Liver (tissue), 8 donors: ENCODE measurements at regions not wholly inside any gene's neighbourhood (a gene's known extent, or its start where the extent isn't known, plus 50 kb on each side); places are given as distances from the start of the nearest gene placed in this dataset.

Experiments used
- DNase-seq: peaks from one replicate; pipeline ENCODE4 v3.0.0-alpha.2; 2017; ENCODE audit warnings: low spot score
- H3K27ac ChIP-seq, 2 donors: one replicate each; pipeline ENCODE4 v1.7.0; 2013; ENCODE audit warnings: inconsistent platforms in 2 of 2, low read length in 2 of 2, control low read depth in 1 of 2, low read depth in 1 of 2, mild to moderate bottlenecking in 1 of 2
- H3K27me3 ChIP-seq, 4 donors: one replicate each; pipeline versions ENCODE4 v1.6.1 to v1.7.0; 2013; ENCODE audit warnings: low read length in 3 of 4, inconsistent platforms in 1 of 4, mild to moderate bottlenecking in 1 of 4, moderate library complexity in 1 of 4; ENCODE audit not compliant: control insufficient read depth in 4 of 4, insufficient read depth in 4 of 4
- H3K36me3 ChIP-seq, 4 donors: one replicate each; pipeline versions ENCODE4 v1.6.1 to v1.7.0; 2013; ENCODE audit warnings: low read length in 3 of 4, mild to moderate bottlenecking in 3 of 4, low read depth in 1 of 4, moderate library complexity in 1 of 4; ENCODE audit not compliant: control insufficient read depth in 4 of 4, insufficient read depth in 3 of 4
- H3K4me1 ChIP-seq, 4 donors: one replicate each; pipeline versions ENCODE4 v1.6.1 to v1.7.0; 2013; ENCODE audit warnings: low read length in 3 of 4, mild to moderate bottlenecking in 3 of 4, moderate library complexity in 1 of 4; ENCODE audit not compliant: control insufficient read depth in 4 of 4, insufficient read depth in 4 of 4
- H3K4me3 ChIP-seq, 3 donors: one replicate each; pipeline versions ENCODE4 v1.6.1 to v1.7.0; 2013; ENCODE audit warnings: low read length in 3 of 3, control low read depth in 1 of 3, low read depth in 1 of 3, mild to moderate bottlenecking in 1 of 3
- H3K9ac ChIP-seq, 2 donors: one replicate each; pipeline ENCODE4 v1.7.0; 2013; ENCODE audit warnings: low read length in 2 of 2, mild to moderate bottlenecking in 2 of 2, moderate library complexity in 2 of 2, control low read depth in 1 of 2, low read depth in 1 of 2
- H3K9me3 ChIP-seq, 4 donors: one replicate each; pipeline versions ENCODE4 v1.6.1 to v1.7.0; 2013; ENCODE audit warnings: low read length in 3 of 4; ENCODE audit not compliant: control insufficient read depth in 4 of 4
- ATF3 ChIP-seq: IDR thresholded peaks from 2 replicates; pipeline ENCODE4 v1.6.1; 2016; ENCODE audit warnings: antibody characterized with exemption
- FOXA1 ChIP-seq: IDR thresholded peaks from 2 replicates; pipeline ENCODE4 v1.6.1; 2016; ENCODE audit warnings: antibody characterized with exemption
- GABPA ChIP-seq, 2 donors: IDR thresholded peaks in 1 of 2; conservative IDR thresholded peaks in 1 of 2; 2 replicates each; pipeline ENCODE4 v1.6.1; 2016; ENCODE audit warnings: antibody characterized with exemption in 2 of 2, mild to moderate bottlenecking in 1 of 2, moderate library complexity in 1 of 2
- HNF4A ChIP-seq, 2 donors: conservative IDR thresholded peaks; 2 replicates each; pipeline ENCODE4 v1.6.1; 2016; ENCODE audit warnings: antibody characterized with exemption in 2 of 2, mild to moderate bottlenecking in 2 of 2
- HNF4G ChIP-seq: IDR thresholded peaks from 2 replicates; pipeline ENCODE4 v1.6.1; 2016; ENCODE audit warnings: antibody characterized with exemption
- JUND ChIP-seq, 2 donors: IDR thresholded peaks; 2 replicates each; pipeline ENCODE4 v1.6.1; 2016; ENCODE audit warnings: antibody characterized with exemption in 2 of 2
- NR2F2 ChIP-seq: IDR thresholded peaks from 2 replicates; pipeline ENCODE4 v1.6.1; 2016; ENCODE audit warnings: antibody characterized with exemption
- RXRA ChIP-seq, 2 donors: IDR thresholded peaks; 2 replicates each; pipeline ENCODE4 v1.6.1; 2017 to 2018; ENCODE audit warnings: antibody characterized with exemption in 2 of 2, mild to moderate bottlenecking in 1 of 2
- SP1 ChIP-seq: IDR thresholded peaks from 2 replicates; pipeline ENCODE4 v1.6.1; 2018; ENCODE audit warnings: antibody characterized with exemption, mild to moderate bottlenecking
- TAF1 ChIP-seq: conservative IDR thresholded peaks from 2 replicates; pipeline ENCODE4 v1.6.1; 2016; ENCODE audit warnings: antibody characterized with exemption, mild to moderate bottlenecking
- WGBS: extraction: QIAGEN DNeasy Blood & Tissue Kit; methylation state at CpG from one replicate; pipeline ENCODE4 v1.1.7; 2013; 5-methylcytosine and 5-hydroxymethylcytosine counted together
- TF ChIP-seq, protein P1 (sequence below): IDR thresholded peaks from 2 replicates; pipeline ENCODE4 v1.6.1; 2016; ENCODE audit warnings: antibody characterized with exemption
- TF ChIP-seq, protein P2 (sequence below): fragments of 150-350 bp; IDR thresholded peaks from 2 replicates; pipeline ENCODE4 v1.5.1; 2017; ENCODE audit warnings: improper control_type of control experiment, low read depth, low read length; ENCODE audit not compliant: missing input control
- donor health status: healthy.
- donor health status: healthy.
- donor health status: healthy.
- donor health status: healthy.
- donor health status: healthy.

DNA sequence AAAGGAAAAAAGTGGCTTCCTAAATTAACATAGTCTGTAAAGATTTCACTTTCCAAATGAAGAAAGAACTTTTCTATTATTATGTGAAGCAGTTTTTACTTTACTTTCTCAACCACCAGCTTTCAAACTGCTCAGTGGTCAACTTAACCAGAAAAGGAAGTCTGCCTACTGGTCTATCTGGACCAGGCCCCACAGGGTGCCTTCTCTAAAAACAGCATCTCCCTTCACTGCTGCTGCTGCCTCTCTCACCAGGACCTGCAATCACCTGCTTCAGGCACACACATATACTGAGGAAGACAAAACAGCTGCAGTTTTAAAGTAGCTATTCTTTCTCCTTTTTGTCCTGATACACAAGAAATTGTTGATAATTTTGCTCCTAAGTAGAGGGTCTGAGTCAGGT, 221.3 kb upstream of the DCC start (continued):
- TF ChIP-seq, protein P1, sequence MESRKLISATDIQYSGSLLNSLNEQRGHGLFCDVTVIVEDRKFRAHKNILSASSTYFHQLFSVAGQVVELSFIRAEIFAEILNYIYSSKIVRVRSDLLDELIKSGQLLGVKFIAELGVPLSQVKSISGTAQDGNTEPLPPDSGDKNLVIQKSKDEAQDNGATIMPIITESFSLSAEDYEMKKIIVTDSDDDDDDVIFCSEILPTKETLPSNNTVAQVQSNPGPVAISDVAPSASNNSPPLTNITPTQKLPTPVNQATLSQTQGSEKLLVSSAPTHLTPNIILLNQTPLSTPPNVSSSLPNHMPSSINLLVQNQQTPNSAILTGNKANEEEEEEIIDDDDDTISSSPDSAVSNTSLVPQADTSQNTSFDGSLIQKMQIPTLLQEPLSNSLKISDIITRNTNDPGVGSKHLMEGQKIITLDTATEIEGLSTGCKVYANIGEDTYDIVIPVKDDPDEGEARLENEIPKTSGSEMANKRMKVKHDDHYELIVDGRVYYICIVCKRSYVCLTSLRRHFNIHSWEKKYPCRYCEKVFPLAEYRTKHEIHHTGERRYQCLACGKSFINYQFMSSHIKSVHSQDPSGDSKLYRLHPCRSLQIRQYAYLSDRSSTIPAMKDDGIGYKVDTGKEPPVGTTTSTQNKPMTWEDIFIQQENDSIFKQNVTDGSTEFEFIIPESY: no peak
- TF ChIP-seq ATF3: no peak
- TF ChIP-seq HNF4A (conservative IDR thresholded peaks at IDR 0.05): no peak
- TF ChIP-seq GABPA (IDR thresholded peaks at IDR 0.05 in 1 of 2, conservative IDR thresholded peaks at IDR 0.05 in 1 of 2): no peak
- TF ChIP-seq JUND (IDR thresholded peaks at IDR 0.05): no peak

DNA sequence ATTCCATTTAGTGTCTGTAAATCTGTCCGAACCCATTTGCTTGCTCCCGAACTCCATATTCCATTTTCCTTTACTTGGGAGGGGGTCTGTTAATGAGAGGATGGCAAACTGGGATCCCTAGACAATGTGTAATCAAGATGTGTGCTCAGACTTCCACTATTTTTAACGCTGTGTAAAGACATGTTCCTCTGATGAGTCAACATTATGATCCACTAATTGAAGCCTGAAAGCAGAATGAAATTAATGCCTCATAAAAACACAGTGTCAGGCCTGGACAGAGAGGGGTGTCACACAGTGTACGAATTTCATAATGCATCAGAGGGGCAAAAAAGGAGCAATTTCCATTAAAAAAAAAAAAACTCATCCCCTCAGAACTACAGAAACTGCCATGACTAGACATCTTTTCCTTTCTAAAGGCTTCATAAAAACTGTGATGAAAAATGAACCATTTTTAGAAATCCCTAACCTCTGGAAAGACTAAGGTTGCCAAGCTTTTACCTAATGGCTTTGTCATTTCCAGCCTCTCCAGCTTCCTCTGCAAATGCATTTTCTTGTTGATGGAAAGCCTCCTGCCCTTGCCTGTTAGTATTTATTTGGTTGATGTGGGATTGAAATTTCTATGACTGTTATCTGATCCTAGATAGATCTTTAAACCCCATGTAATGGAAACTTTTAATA, 209.2 kb upstream of the DCC start:
- DNase-seq: no peak
- 59% methylated on average over 4 of the region's 4 CpGs for WGBS
- H3K27ac ChIP-seq: no peak overlapping the region

More for the DNA sequence above, 209.2 kb upstream of the DCC start:
- Histone ChIP-seq H3K27me3 (no peaks in the 10 kb centered on the region), H3K4me3 (no peak overlapping the region), H3K36me3 (no peaks in the 10 kb centered on the region), H3K9ac (no peak overlapping the region), H3K9me3 (peaks cover 0 to 7% (median 0%) of the 10 kb centered on the region in 4 donors), H3K4me1 (no peaks in the 10 kb centered on the region)
- TF ChIP-seq SP1: no peak
- TF ChIP-seq ATF3: no peak
- TF ChIP-seq HNF4A (conservative IDR thresholded peaks at IDR 0.05): no peak
- TF ChIP-seq FOXA1: no peak
- no peak for TF ChIP-seq RXRA (IDR thresholded peaks at IDR 0.05)
- TF ChIP-seq HNF4G: no peak
- no peak for TF ChIP-seq TAF1
- TF ChIP-seq, protein P1: no peak
- TF ChIP-seq, protein P2, sequence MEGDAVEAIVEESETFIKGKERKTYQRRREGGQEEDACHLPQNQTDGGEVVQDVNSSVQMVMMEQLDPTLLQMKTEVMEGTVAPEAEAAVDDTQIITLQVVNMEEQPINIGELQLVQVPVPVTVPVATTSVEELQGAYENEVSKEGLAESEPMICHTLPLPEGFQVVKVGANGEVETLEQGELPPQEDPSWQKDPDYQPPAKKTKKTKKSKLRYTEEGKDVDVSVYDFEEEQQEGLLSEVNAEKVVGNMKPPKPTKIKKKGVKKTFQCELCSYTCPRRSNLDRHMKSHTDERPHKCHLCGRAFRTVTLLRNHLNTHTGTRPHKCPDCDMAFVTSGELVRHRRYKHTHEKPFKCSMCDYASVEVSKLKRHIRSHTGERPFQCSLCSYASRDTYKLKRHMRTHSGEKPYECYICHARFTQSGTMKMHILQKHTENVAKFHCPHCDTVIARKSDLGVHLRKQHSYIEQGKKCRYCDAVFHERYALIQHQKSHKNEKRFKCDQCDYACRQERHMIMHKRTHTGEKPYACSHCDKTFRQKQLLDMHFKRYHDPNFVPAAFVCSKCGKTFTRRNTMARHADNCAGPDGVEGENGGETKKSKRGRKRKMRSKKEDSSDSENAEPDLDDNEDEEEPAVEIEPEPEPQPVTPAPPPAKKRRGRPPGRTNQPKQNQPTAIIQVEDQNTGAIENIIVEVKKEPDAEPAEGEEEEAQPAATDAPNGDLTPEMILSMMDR: no peak
- no peak for TF ChIP-seq JUND (IDR thresholded peaks at IDR 0.05)
- TF ChIP-seq NR2F2: no peak
